Tibial artery (tissue), 4 donors: ENCODE measurements at regions not wholly inside any gene's neighbourhood (a gene's known extent, or its start where the extent isn't known, plus 50 kb on each side); places are given as distances from the start of the nearest gene placed in this dataset.

Source experiments
- DNase-seq, 2 donors: peaks; one replicate each; pipeline ENCODE4 v3.0.0-alpha.2; 2019
- H3K27ac ChIP-seq, 2 donors: fragments of 200-600 bp; sonication (generic) in 1 of 2; 1 replicate in 1 of 2; 2 replicates in 1 of 2; pipeline ENCODE4 v1.5.1; 2018 to 2019; ENCODE audit warnings: mild to moderate bottlenecking in 1 of 2
- H3K27me3 ChIP-seq, 2 donors: fragments of 200-600 bp; sonication (generic) in 1 of 2; one replicate each; pipeline versions ENCODE4 v1.5.1 to v1.6.0; 2016 to 2019
- H3K36me3 ChIP-seq, 3 donors: fragments of 200-600 bp; sonication (generic) in 2 of 3; one replicate each; pipeline ENCODE4 v1.5.1; 2016 to 2019; ENCODE audit warnings: mild to moderate bottlenecking in 2 of 3
- H3K4me1 ChIP-seq, 4 donors: fragments of 200-600 bp; sonication (generic) in 2 of 4; 1 replicate in 3 of 4; 2 replicates in 1 of 4; pipeline ENCODE4 v1.5.1; 2016 to 2019
- H3K4me3 ChIP-seq, 2 donors: fragments of 200-600 bp; sonication (generic) in 1 of 2; 1 replicate in 1 of 2; 2 replicates in 1 of 2; pipeline ENCODE4 v1.5.1; 2018 to 2019; ENCODE audit warnings: mild to moderate bottlenecking in 2 of 2
- H3K9me3 ChIP-seq, 3 donors: fragments of 200-600 bp; sonication (generic) in 1 of 3; one replicate each; pipeline ENCODE4 v1.5.1; 2016 to 2019
- intact Hi-C: fragments of 100-400 bp; cut with DNase I; formaldehyde crosslinking; loops from one replicate; pipeline ENCODE4 v1.15.0; 2023; ENCODE audit warnings: low total_unique reads
- TF ChIP-seq, protein P1 (sequence below), 2 experiments: fragments of 200-600 bp in 1 of 2; fragments of 450-650 bp in 1 of 2; IDR thresholded peaks; one replicate each; pipeline ENCODE4 v1.5.1; 2017 to 2019; ENCODE audit warnings: antibody characterized with exemption in 2 of 2, mild to moderate bottlenecking in 1 of 2, moderate library complexity in 1 of 2

DNA sequence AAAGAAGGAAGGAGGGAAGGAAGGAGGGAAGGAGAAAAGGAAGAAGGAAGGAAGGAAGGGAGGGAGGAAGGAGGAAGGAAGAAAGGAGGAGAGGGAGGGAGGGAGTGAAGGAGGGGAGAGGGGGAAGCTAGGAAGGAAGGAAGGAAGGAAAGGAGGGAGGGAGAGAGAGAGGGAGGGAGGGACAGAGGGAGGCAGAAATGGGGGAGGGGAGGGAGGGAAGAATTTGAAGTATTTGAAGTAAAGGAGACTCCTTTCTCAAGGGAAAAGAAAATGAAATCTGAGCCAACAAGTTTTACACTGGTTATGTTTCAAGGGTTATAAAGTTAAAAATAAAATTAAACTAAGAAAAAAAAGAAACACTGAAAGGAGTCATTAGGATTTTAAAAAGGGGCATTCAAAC lies 431.4 kb downstream of the BRINP3 start:
- Histone ChIP-seq H3K4me3 (no peak overlapping the region), H3K36me3 (no peaks in the 10 kb centered on the region), H3K27me3 (no peaks in the 10 kb centered on the region), H3K27ac (no peak overlapping the region), H3K9me3 (no peaks in the 10 kb centered on the region), H3K4me1 (peaks cover 0 to 3% (median 0%) of the 10 kb centered on the region in 4 donors)
- TF ChIP-seq, protein P1, sequence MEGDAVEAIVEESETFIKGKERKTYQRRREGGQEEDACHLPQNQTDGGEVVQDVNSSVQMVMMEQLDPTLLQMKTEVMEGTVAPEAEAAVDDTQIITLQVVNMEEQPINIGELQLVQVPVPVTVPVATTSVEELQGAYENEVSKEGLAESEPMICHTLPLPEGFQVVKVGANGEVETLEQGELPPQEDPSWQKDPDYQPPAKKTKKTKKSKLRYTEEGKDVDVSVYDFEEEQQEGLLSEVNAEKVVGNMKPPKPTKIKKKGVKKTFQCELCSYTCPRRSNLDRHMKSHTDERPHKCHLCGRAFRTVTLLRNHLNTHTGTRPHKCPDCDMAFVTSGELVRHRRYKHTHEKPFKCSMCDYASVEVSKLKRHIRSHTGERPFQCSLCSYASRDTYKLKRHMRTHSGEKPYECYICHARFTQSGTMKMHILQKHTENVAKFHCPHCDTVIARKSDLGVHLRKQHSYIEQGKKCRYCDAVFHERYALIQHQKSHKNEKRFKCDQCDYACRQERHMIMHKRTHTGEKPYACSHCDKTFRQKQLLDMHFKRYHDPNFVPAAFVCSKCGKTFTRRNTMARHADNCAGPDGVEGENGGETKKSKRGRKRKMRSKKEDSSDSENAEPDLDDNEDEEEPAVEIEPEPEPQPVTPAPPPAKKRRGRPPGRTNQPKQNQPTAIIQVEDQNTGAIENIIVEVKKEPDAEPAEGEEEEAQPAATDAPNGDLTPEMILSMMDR (IDR thresholded peaks at IDR 0.05), result no peak
- intact Hi-C loops, result no loop called here
- no peak for DNase-seq
